GM21737 (cell line): ENCODE measurements at regions not wholly inside any gene's neighbourhood (a gene's known extent, or its start where the extent isn't known, plus 50 kb on each side); places are given as distances from the start of the nearest gene placed in this dataset.

Experiments used
- ATAC-seq: cut with Tn5 transposase; IDR thresholded peaks from one replicate; pipeline ENCODE4 v1.9.1; 2021; ENCODE audit warnings: mild to moderate bottlenecking, moderate library complexity; ENCODE audit not compliant: unreplicated experiment

GRCh38 chr14:53528185-53528671 lies 375.1 kb upstream of the DDHD1 start:
- no peak for ATAC-seq

- ATAC-seq = no peak
Measured at GRCh38 chr14:53526200-53526599, 373.1 kb upstream of the DDHD1 start.

DNA sequence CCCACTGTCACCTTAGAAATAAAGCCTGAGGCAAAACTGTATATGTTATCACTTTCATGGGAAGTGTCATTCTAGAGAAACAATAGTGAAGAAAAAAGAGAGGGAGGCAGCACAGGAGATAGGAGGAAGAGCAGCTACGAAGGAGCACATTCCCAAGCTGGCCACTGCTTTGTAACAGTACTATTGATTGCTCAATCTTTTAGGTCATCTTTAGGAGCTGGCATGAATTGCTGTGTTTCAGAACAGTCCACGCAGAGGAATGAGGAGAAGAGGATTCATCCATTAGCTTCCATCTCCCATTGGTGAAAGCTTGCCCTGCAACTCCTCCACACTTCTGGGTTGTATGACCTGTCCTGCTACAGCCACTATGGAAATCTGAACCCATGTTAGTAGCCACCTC lies 372.5 kb upstream of the DDHD1 start:
- no peak for ATAC-seq

- no peak for ATAC-seq
Measured at GRCh38 chr14:53524391-53524790, 371.3 kb upstream of the DDHD1 start.

DNA sequence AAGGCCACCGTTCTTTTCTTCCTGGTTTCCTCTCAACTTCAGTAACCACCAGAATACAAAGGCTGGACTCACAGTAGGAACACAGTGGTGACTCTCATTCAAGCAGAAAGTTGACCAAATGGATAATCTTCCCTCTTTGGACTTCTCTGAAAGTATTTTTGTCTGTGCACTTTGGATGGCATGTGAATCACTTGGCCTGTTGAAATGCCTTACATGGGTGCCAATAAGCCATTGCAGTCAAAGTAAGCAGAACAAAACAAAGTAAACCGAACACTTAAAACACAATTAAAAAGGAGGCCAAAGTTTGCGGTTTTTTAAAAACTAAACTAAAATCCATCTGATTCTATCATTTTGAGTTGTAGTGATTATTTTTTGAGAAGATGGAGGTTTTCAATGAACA lies 370.1 kb upstream of the DDHD1 start:
- no peak for ATAC-seq

GRCh38 chr14:53520078-53520928 lies 367.2 kb upstream of the DDHD1 start:
- ATAC-seq = no peak

DNA sequence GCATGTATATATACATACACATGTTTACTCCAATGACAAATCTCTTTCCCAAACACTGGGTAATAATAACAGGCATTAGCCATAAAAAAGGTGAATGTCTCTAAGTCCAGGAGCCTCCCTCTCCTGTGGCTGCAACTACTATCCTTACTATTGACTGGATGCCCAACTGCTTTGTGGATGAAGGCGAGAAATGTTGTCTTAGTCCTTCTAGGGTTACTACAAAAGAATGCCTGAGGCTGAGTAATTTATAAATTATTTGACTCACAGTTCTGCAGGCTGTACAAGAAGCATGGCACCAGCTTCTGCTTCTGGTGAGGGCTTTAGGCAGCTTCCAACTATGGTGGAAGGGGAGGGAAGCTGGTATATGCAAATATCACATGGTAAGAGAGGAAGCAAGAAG lies 366.0 kb upstream of the DDHD1 start:
- ATAC-seq = no peak

DNA sequence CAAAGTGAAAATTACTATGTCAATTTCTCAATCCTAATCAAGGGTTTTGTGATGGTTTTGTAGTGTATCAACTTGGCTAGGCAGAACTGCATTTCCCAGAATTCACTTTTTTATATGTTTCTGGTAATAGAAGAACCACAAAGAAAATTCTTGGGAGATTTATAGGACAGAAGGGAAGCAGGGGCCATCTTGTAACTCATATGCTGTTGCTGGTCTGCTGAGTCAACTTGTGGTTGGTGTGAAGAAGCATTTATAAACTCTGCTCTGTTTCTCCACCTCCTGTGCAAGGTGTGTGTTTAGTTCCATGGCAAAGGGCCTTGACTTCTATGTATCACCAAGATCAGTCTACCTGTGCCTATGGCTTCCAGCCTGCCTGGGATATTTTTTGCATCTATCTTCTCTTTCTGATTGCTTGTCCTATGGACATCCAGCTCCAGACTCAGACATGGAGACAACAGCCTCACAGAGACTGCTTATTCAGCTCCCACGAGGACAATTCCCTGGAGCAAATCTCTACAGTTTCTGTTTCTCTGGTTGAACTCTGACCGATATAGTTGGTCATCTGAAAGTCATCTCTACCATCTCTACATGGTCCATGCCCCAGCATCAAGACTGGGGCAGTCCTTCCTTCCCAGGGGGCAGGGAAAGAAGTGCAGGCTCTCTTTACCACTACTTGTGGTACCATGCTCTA lies 364.3 kb upstream of the DDHD1 start:
- no peak for ATAC-seq

- no peak for ATAC-seq
Measured at GRCh38 chr14:53516261-53516774, 363.2 kb upstream of the DDHD1 start.

DNA sequence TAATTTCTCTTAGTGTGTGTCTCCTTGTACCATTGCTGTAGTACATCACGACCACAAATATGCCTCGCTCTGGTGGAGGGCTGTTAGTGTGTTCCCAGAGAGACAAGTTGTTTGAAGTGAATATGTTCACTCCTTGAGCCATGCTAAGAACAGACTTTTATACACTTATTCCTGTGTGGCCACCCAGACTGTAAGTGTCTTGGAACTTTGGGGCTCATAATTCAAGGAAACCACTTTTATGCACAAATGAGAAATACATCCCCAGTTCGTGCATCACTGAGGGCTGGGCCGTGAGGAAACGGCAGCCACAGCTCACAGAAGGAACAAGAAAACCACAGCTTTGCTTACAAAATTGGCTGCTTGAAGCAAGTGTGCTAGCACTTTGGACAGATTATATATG lies 362.2 kb upstream of the DDHD1 start:
- ATAC-seq = no peak

DNA sequence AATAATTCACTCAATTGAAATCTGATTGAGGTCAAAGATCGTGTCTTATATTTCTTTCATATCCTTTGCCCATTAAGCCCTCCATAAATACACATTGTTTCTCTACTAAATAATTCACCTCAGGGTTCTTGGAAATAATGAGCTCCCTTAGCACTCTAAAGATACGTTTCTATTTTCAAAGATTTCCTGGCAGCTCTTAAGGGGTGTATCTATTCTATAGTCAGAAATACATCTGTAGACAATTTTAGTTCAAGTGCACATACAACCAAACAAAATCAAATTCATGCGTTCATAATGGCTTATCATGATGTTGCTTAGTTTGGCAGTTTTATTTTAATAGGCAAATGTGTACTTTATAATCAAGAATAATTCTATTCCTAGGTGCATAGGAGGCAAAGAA lies 361.1 kb upstream of the DDHD1 start:
- no peak for ATAC-seq

DNA sequence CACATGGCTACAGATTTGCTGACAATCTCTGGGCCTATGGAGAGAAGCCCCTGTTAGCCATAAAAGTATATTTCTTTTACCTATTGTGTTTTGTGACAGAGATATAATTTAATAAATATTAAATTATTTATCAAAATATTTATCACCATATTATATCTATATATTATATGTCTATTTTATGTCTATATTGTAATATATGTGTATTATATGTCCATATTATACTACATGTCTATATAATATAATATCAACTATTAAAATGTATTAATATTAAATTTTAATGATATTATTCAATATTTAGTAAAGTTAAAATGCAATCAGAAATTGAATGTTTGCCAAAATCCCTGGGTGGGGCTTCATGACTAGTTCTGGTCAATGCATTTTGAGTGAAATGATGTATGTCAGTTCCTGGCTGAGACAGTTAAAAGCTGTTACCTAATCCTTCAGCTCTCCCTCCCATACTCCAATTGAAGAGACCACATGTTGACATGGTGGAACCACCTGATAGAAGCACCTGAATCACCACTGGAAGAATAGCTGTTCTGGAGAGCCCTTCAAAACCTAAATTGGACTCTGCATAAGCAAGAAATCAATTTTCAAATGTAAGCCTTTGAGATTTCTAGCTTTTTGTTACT lies 357.3 kb upstream of the DDHD1 start:
- no peak for ATAC-seq

DNA sequence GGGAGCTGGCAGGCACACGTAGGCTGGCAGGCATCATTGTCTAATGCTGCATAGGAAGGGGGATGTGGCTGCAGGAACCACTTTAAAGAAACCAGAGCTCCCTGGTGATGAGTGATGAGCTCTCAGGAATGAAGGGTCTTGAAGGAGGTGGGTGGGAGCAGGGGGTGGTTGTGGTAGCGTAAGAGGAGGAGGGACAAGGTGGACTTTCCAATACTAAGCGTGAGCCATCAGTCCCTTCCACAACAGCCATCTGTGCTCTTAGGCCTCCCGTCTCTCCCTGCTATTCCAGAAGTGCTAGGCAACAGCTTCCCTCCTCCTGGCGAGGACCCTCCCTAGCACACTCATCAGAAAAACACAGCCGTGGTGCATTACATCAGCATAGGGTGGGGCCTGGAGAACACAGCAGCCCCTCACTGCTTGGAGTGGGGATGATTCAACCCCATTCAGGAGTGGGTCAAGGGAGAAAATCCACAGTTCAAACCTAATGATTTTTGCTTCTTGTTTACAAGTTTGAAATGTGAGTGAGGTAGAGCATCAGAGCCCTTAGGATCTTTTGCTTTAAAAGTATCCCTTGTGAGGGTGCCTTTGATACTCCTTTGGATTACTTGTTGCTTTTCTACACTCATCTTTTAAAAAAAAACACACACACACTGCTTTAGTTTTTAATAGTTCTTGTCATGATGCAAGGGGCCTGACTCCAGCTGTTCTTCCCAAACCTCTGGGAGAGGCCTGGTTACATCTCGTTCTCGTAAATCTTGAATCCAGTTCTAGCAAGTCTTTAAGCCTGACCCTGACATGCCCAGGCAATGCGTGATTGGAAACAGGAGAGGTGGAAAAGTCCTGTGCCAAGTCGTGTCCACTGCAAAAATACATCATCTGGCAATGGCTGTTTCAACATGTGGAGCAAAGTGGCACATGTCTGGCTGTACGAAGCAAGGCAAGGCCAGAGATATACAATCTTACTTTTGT lies 356.4 kb upstream of the DDHD1 start:
- ATAC-seq = no peak

- no peak for ATAC-seq
Measured at GRCh38 chr14:53501361-53502211, 348.5 kb upstream of the DDHD1 start.

GRCh38 chr14:53500191-53500590 lies 347.1 kb upstream of the DDHD1 start:
- ATAC-seq = no peak

DNA sequence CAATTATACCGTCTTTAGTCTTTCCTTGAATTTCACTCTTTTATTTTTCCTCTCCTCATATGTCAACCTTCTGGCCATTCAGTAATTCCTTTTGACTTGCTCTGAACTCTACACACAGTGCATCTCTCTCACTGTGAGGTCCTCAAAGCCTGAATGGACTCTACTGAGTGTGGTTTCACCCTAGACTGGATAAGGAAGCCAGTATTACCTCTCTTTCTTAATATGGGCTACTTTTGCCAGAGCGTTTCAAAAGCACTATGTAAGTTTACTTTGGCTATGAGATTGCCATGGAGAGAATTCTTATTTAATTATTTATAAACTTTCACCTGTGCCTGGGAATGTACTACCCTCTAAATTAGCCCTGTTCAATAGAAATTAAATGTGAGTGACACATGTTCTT lies 343.5 kb upstream of the DDHD1 start:
- no peak for ATAC-seq

GRCh38 chr14:53495846-53496343 lies 342.8 kb upstream of the DDHD1 start:
- no peak for ATAC-seq

DNA sequence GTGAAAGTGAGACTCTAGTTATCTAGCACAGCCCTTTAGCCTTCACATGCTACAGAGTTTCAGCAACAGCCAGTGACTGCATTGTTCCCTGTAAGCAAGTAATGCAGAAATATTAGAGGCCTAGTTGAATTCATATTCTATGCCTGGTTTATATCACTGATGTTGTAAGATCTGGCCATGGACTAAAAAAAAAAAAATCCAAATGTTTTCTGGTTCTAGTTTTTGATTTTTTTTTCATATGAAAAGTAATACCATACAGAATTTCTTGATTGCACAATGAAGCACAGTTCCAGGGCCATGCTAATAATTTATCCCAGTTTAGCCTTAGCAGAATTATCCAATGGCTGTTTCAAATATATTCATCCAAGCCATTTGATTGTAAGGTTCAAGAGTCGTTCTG lies 341.5 kb upstream of the DDHD1 start:
- no peak for ATAC-seq

DNA sequence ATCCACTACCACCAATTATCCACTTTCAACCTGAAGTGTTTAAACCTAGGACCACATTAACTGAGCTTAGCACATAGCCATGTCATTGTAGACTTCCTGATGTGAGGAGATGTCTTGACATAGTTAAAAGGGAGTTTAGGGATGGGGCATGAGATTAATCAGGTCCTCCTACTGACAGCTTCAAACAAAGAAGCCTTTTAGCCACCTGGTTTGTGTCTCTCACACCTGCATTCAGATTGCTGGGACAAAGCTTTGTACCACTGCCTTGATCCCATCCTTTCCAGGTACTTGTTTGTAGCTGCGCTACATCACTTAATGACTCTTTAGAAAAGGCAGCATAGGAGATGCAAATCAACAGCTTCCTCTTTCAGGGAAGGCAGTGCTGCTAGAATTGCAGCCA lies 340.7 kb upstream of the DDHD1 start:
- ATAC-seq = no peak
